ENCODE measurements at regions not wholly inside any gene's neighbourhood (a gene's known extent, or its start where the extent isn't known, plus 50 kb on each side); places are given as distances from the start of the nearest gene placed in this dataset.

GRCh38 chr13:59348617-59349016 lies 815.1 kb downstream of the DIAPH3 start:
- in situ Hi-C loops (cut with HindIII; ENCODE audit: low sequenced_read_pairs), result no loop called here
- no peak for TF ChIP-seq CTCF (IDR thresholded peaks at IDR 0.05; ENCODE audit: low read depth, low read length)
- no peak overlapping the region for H3K4me3 ChIP-seq (ENCODE audit: low read depth, low read length)
- DNase-seq (ENCODE audit: low read depth, low spot score), result no peak

GRCh38 chr13:59352600-59352999 lies 811.1 kb downstream of the DIAPH3 start:
- H3K4me3 ChIP-seq (ENCODE audit: low read depth, low read length), result no peak overlapping the region
- DNase-seq (ENCODE audit: low read depth, low spot score), result no peak
- TF ChIP-seq CTCF (IDR thresholded peaks at IDR 0.05; ENCODE audit: low read depth, low read length), result no peak
- in situ Hi-C loops (cut with HindIII; ENCODE audit: low sequenced_read_pairs), result no loop called here

- H3K4me3 ChIP-seq (ENCODE audit: low read depth, low read length), result no peak overlapping the region
- no peak for TF ChIP-seq CTCF (IDR thresholded peaks at IDR 0.05; ENCODE audit: low read depth, low read length)
- DNase-seq (ENCODE audit: low read depth, low spot score), result no peak
- in situ Hi-C loops (cut with HindIII; ENCODE audit: low sequenced_read_pairs), result no loop called here
These were observed 808.9 kb downstream of the DIAPH3 start for GRCh38 chr13:59354665-59355369.

- peak; percentile 35 for DNase-seq (ENCODE audit: low read depth, low spot score)
- no peak overlapping the region for H3K4me3 ChIP-seq (ENCODE audit: low read depth, low read length)
- in situ Hi-C loops (cut with HindIII; ENCODE audit: low sequenced_read_pairs), result no loop called here
- TF ChIP-seq CTCF (IDR thresholded peaks at IDR 0.05; ENCODE audit: low read depth, low read length), result no peak
These were observed 807.1 kb downstream of the DIAPH3 start for GRCh38 chr13:59356607-59357006.

- H3K4me3 ChIP-seq (ENCODE audit: low read depth, low read length), result no peak overlapping the region
- no peak for TF ChIP-seq CTCF (IDR thresholded peaks at IDR 0.05; ENCODE audit: low read depth, low read length)
- in situ Hi-C loops (cut with HindIII; ENCODE audit: low sequenced_read_pairs), result no loop called here
- DNase-seq (ENCODE audit: low read depth, low spot score), result peak; percentile 29
These were observed 805.7 kb downstream of the DIAPH3 start for GRCh38 chr13:59358014-59358413.

GRCh38 chr13:59360108-59360507 lies 803.6 kb downstream of the DIAPH3 start:
- no peak for TF ChIP-seq CTCF (IDR thresholded peaks at IDR 0.05; ENCODE audit: low read depth, low read length)
- no peak overlapping the region for H3K4me3 ChIP-seq (ENCODE audit: low read depth, low read length)
- DNase-seq (ENCODE audit: low read depth, low spot score), result no peak
- in situ Hi-C loops (cut with HindIII; ENCODE audit: low sequenced_read_pairs), result no loop called here
